ENCODE measurements at regions not wholly inside any gene's neighbourhood (a gene's known extent, or its start where the extent isn't known, plus 50 kb on each side); places are given as distances from the start of the nearest gene placed in this dataset.
"Not testable (repeated sequence)": the region's sequence is repeated elsewhere in the genome, so short reads cannot be mapped to it uniquely, and the experiment has no call there.

- not testable (repeated sequence) for H3K4me3 Mint-ChIP-seq; ATAC-seq; DNase-seq; H3K36me3 Mint-ChIP-seq (ENCODE audit: insufficient read depth); H3K27me3 Mint-ChIP-seq (ENCODE audit: low read depth); H3K4me1 Mint-ChIP-seq (ENCODE audit: low read depth)
- peaks cover 15% of the 10 kb centered on the region for H3K9me3 Mint-ChIP-seq
Measured at GRCh38 chr5:25238720-25239119, 593.9 kb upstream of the CDH10 start.

- H3K27me3 Mint-ChIP-seq (ENCODE audit: low read depth): no peaks in the 10 kb centered on the region
- H3K4me3 Mint-ChIP-seq: no peak overlapping the region
- no peak for ATAC-seq
- no peaks in the 10 kb centered on the region for H3K36me3 Mint-ChIP-seq (ENCODE audit: insufficient read depth)
- no peak for DNase-seq
- H3K9me3 Mint-ChIP-seq: peaks cover 6% of the 10 kb centered on the region
- no peaks in the 10 kb centered on the region for H3K4me1 Mint-ChIP-seq (ENCODE audit: low read depth)
Measured at GRCh38 chr5:25224316-25224982, 579.7 kb upstream of the CDH10 start.

- not testable (repeated sequence) for H3K36me3 Mint-ChIP-seq (ENCODE audit: insufficient read depth); H3K27me3 Mint-ChIP-seq (ENCODE audit: low read depth); H3K4me3 Mint-ChIP-seq; ATAC-seq; H3K4me1 Mint-ChIP-seq (ENCODE audit: low read depth); DNase-seq
- H3K9me3 Mint-ChIP-seq: peaks cover 15% of the 10 kb centered on the region
Measured at GRCh38 chr5:25199902-25200301, 555.1 kb upstream of the CDH10 start.

GRCh38 chr5:25190521-25191000 is 545.8 kb upstream of the CDH10 start:
- H3K27me3 Mint-ChIP-seq (ENCODE audit: low read depth): no peaks in the 10 kb centered on the region
- H3K4me1 Mint-ChIP-seq (ENCODE audit: low read depth): no peaks in the 10 kb centered on the region
- ATAC-seq (no peak), DNase-seq (no peak)
- H3K4me3 Mint-ChIP-seq: no peak overlapping the region
- H3K9me3 Mint-ChIP-seq: peaks cover 7% of the 10 kb centered on the region
- H3K36me3 Mint-ChIP-seq (ENCODE audit: insufficient read depth): no peaks in the 10 kb centered on the region

GRCh38 chr5:25181249-25181648 is 536.5 kb upstream of the CDH10 start:
- ATAC-seq (peak in 1 of 2 donors; percentile 4), DNase-seq (no peak)
- H3K4me1 Mint-ChIP-seq (ENCODE audit: low read depth): no peaks in the 10 kb centered on the region
- H3K9me3 Mint-ChIP-seq: peaks cover 33% of the 10 kb centered on the region
- no peak overlapping the region for H3K4me3 Mint-ChIP-seq
- H3K36me3 Mint-ChIP-seq (ENCODE audit: insufficient read depth): no peaks in the 10 kb centered on the region
- no peaks in the 10 kb centered on the region for H3K27me3 Mint-ChIP-seq (ENCODE audit: low read depth)

- not testable (repeated sequence) for H3K4me3 Mint-ChIP-seq; ATAC-seq; H3K27me3 Mint-ChIP-seq (ENCODE audit: low read depth); H3K4me1 Mint-ChIP-seq (ENCODE audit: low read depth); DNase-seq; H3K36me3 Mint-ChIP-seq (ENCODE audit: insufficient read depth)
- H3K9me3 Mint-ChIP-seq: peaks cover 11% of the 10 kb centered on the region
Measured at GRCh38 chr5:25162616-25163015, 517.8 kb upstream of the CDH10 start.

GRCh38 chr5:25160891-25161290 is 516.1 kb upstream of the CDH10 start:
- Mint-ChIP-seq H3K4me3 (no peak overlapping the region), H3K9me3 (peaks cover 12% of the 10 kb centered on the region), H3K36me3 (ENCODE audit: insufficient read depth) (no peaks in the 10 kb centered on the region), H3K4me1 (ENCODE audit: low read depth) (no peaks in the 10 kb centered on the region), H3K27me3 (ENCODE audit: low read depth) (no peaks in the 10 kb centered on the region)
- ATAC-seq (no peak), DNase-seq (no peak)

GRCh38 chr5:25150819-25151218 is 506.0 kb upstream of the CDH10 start:
- ATAC-seq: no peak
- H3K9me3 Mint-ChIP-seq: peaks cover 22% of the 10 kb centered on the region

GRCh38 chr5:25128606-25129005 is 483.8 kb upstream of the CDH10 start:
- H3K4me3 Mint-ChIP-seq: no peak overlapping the region
- peaks cover 26% of the 10 kb centered on the region for H3K9me3 Mint-ChIP-seq
- DNase-seq: no peak
- H3K36me3 Mint-ChIP-seq (ENCODE audit: insufficient read depth): no peaks in the 10 kb centered on the region
- no peaks in the 10 kb centered on the region for H3K4me1 Mint-ChIP-seq (ENCODE audit: low read depth)
- no peaks in the 10 kb centered on the region for H3K27me3 Mint-ChIP-seq (ENCODE audit: low read depth)
- no peak for ATAC-seq

More at GRCh38 chr5:25150819-25151218, 506.0 kb upstream of the CDH10 start:
- Mint-ChIP-seq H3K27me3 (ENCODE audit: low read depth) (no peaks in the 10 kb centered on the region), H3K4me1 (ENCODE audit: low read depth) (no peaks in the 10 kb centered on the region), H3K4me3 (no peak overlapping the region), H3K36me3 (ENCODE audit: insufficient read depth) (no peaks in the 10 kb centered on the region)
- DNase-seq: no peak

GRCh38 chr5:25119650-25120049 is 474.9 kb upstream of the CDH10 start:
- Mint-ChIP-seq H3K4me3 (no peak overlapping the region), H3K9me3 (peaks cover 13% of the 10 kb centered on the region), H3K27me3 (ENCODE audit: low read depth) (no peaks in the 10 kb centered on the region), H3K4me1 (ENCODE audit: low read depth) (no peaks in the 10 kb centered on the region), H3K36me3 (ENCODE audit: insufficient read depth) (no peaks in the 10 kb centered on the region)
- ATAC-seq: no peak
- no peak for DNase-seq

GRCh38 chr5:25107853-25108252 is 463.1 kb upstream of the CDH10 start:
- H3K27me3 Mint-ChIP-seq (ENCODE audit: low read depth): no peaks in the 10 kb centered on the region
- peaks cover 17% of the 10 kb centered on the region for H3K9me3 Mint-ChIP-seq
- H3K4me1 Mint-ChIP-seq (ENCODE audit: low read depth): no peaks in the 10 kb centered on the region
- DNase-seq: no peak
- no peak for ATAC-seq
- no peaks in the 10 kb centered on the region for H3K36me3 Mint-ChIP-seq (ENCODE audit: insufficient read depth)
- no peak overlapping the region for H3K4me3 Mint-ChIP-seq

GRCh38 chr5:25099538-25099937 is 454.8 kb upstream of the CDH10 start:
- ATAC-seq: no peak
- no peak overlapping the region for H3K4me3 Mint-ChIP-seq
- H3K9me3 Mint-ChIP-seq: peaks cover 14% of the 10 kb centered on the region
- no peaks in the 10 kb centered on the region for H3K27me3 Mint-ChIP-seq (ENCODE audit: low read depth)
- DNase-seq: no peak
- no peaks in the 10 kb centered on the region for H3K36me3 Mint-ChIP-seq (ENCODE audit: insufficient read depth)
- H3K4me1 Mint-ChIP-seq (ENCODE audit: low read depth): no peaks in the 10 kb centered on the region

- Mint-ChIP-seq H3K9me3 (peaks cover 13% of the 10 kb centered on the region), H3K27me3 (ENCODE audit: low read depth) (no peaks in the 10 kb centered on the region), H3K36me3 (ENCODE audit: insufficient read depth) (no peaks in the 10 kb centered on the region), H3K4me1 (ENCODE audit: low read depth) (no peaks in the 10 kb centered on the region), H3K4me3 (no peak overlapping the region)
- DNase-seq: no peak
- ATAC-seq: no peak
Measured at GRCh38 chr5:25095261-25095660, 450.5 kb upstream of the CDH10 start.

GRCh38 chr5:25094219-25094618 is 449.4 kb upstream of the CDH10 start:
- no peak for DNase-seq
- Mint-ChIP-seq H3K9me3 (peaks cover 12% of the 10 kb centered on the region), H3K36me3 (ENCODE audit: insufficient read depth) (no peaks in the 10 kb centered on the region), H3K4me3 (no peak overlapping the region), H3K4me1 (ENCODE audit: low read depth) (no peaks in the 10 kb centered on the region), H3K27me3 (ENCODE audit: low read depth) (no peaks in the 10 kb centered on the region)
- ATAC-seq: no peak

- Mint-ChIP-seq H3K4me1 (ENCODE audit: low read depth) (no peaks in the 10 kb centered on the region), H3K36me3 (ENCODE audit: insufficient read depth) (no peaks in the 10 kb centered on the region), H3K4me3 (no peak overlapping the region), H3K27me3 (ENCODE audit: low read depth) (no peaks in the 10 kb centered on the region), H3K9me3 (peaks cover 9% of the 10 kb centered on the region)
- DNase-seq: no peak
- ATAC-seq: no peak
Measured at GRCh38 chr5:25091921-25092320, 447.1 kb upstream of the CDH10 start.
